ENCODE measurements at regions not wholly inside any gene's neighbourhood (a gene's known extent, or its start where the extent isn't known, plus 50 kb on each side); places are given as distances from the start of the nearest gene placed in this dataset.

- TF ChIP-seq EZH2 (IDR thresholded peaks at IDR 0.05; ENCODE audit: borderline replicate concordance, insufficient read depth, low read depth, low read length, poor library complexity, severe bottlenecking) (no peak), CTCF (IDR thresholded peaks at IDR 0.05) (no peak)
Observed at GRCh38 chr10:36591436-36591835, 534.0 kb upstream of the ANKRD30A start.

Data from B cell (primary cell).